GM23338 (cell line): ENCODE measurements at regions not wholly inside any gene's neighbourhood (a gene's known extent, or its start where the extent isn't known, plus 50 kb on each side); places are given as distances from the start of the nearest gene placed in this dataset.

Source experiments
- ATAC-seq: fragments of 200-7000 bp; cut with Tn5 transposase; 3 replicates; pipeline ENCODE4 v1.9.1; 2020
- DNase-seq: peaks from one replicate; pipeline ENCODE4 v3.0.0-alpha.2; 2015; ENCODE audit warnings: low spot score
- H2AFZ ChIP-seq: fragments of 200-600 bp; sonication (generic); 2 replicates; pipeline ENCODE4 v1.8.0; 2016; ENCODE audit warnings: antibody characterized with exemption, mild to moderate bottlenecking, moderate library complexity
- H3F3A ChIP-seq: fragments of 200-600 bp; sonication (generic); replicated peaks from 2 replicates; pipeline ENCODE4 v1.8.0; 2017; ENCODE audit warnings: antibody characterized with exemption, mixed run types, low read depth
- H3K27ac ChIP-seq: fragments of 200-600 bp; sonication (generic); 2 replicates; pipeline ENCODE4 v1.6.1; 2016; ENCODE audit warnings: low read depth
- H3K27me3 ChIP-seq: fragments of 200-600 bp; sonication (generic); 2 replicates; pipeline ENCODE4 v1.8.0; 2016; ENCODE audit warnings: mild to moderate bottlenecking, mixed run types, moderate library complexity; ENCODE audit not compliant: insufficient read depth
- H3K36me3 ChIP-seq: fragments of 200-600 bp; sonication (generic); 2 replicates; pipeline ENCODE4 v1.8.0; 2016; ENCODE audit warnings: mild to moderate bottlenecking; ENCODE audit not compliant: insufficient read depth
- H3K4me1 ChIP-seq: fragments of 200-600 bp; sonication (generic); 2 replicates; pipeline ENCODE4 v1.8.0; 2016; ENCODE audit warnings: mild to moderate bottlenecking, moderate library complexity; ENCODE audit not compliant: insufficient read depth
- H3K4me2 ChIP-seq: fragments of 200-600 bp; sonication (generic); 2 replicates; pipeline ENCODE4 v1.7.1; 2017; ENCODE audit warnings: mixed run types
- H3K4me3 ChIP-seq: fragments of 200-600 bp; sonication (generic); 2 replicates; pipeline ENCODE4 v1.6.1; 2016; ENCODE audit warnings: mixed run types
- H3K79me2 ChIP-seq: fragments of 200-600 bp; sonication (generic); replicated peaks from 2 replicates; pipeline ENCODE4 v1.8.0; 2017; ENCODE audit warnings: mild to moderate bottlenecking; ENCODE audit not compliant: insufficient read depth
- H3K9me2 ChIP-seq: fragments of 200-600 bp; sonication (generic); 2 replicates; pipeline ENCODE4 v1.8.0; 2017; ENCODE audit not compliant: insufficient read depth
- H4K20me1 ChIP-seq: fragments of 200-600 bp; sonication (generic); replicated peaks from 2 replicates; pipeline ENCODE4 v1.8.0; 2017; ENCODE audit warnings: mild to moderate bottlenecking; ENCODE audit not compliant: insufficient read depth
- H3K27ac Mint-ChIP-seq: 2 replicates; pipeline ENCODE4 v1.8.0; 2020; ENCODE audit warnings: inconsistent platforms, mild to moderate bottlenecking, moderate library complexity, mixed read lengths
- H3K27me3 Mint-ChIP-seq: 3 replicates; pipeline ENCODE4 v1.8.0; 2022; ENCODE audit warnings: low read depth, mild to moderate bottlenecking, moderate library complexity, mixed read lengths, inconsistent platforms; ENCODE audit not compliant: insufficient read depth, poor library complexity
- H3K36me3 Mint-ChIP-seq: 3 replicates; pipeline ENCODE4 v1.8.0; 2021; ENCODE audit warnings: low read depth, mild to moderate bottlenecking, inconsistent platforms, moderate library complexity, mixed read lengths
- H3K4me1 Mint-ChIP-seq: 3 replicates; pipeline ENCODE4 v1.8.0; 2020; ENCODE audit warnings: mild to moderate bottlenecking, inconsistent platforms, mixed read lengths
- H3K4me3 Mint-ChIP-seq: 3 replicates; pipeline ENCODE4 v1.8.0; 2021; ENCODE audit warnings: moderate library complexity, mild to moderate bottlenecking, inconsistent platforms, mixed read lengths
- H3K9me3 Mint-ChIP-seq: 3 replicates; pipeline ENCODE4 v1.8.0; 2020; ENCODE audit warnings: moderate library complexity, mild to moderate bottlenecking, inconsistent platforms, mixed read lengths
- NANOG ChIP-seq: IDR thresholded peaks from 2 replicates; pipeline ENCODE4 v1.6.1; 2016; ENCODE audit warnings: antibody characterized with exemption, borderline replicate concordance
- REST ChIP-seq: IDR thresholded peaks from one replicate; pipeline ENCODE4 v1.6.1; 2018; ENCODE audit warnings: antibody characterized with exemption; ENCODE audit not compliant: unreplicated experiment
- STAT1 ChIP-seq: IDR thresholded peaks from one replicate; pipeline ENCODE4 v1.6.1; 2016; ENCODE audit warnings: antibody characterized with exemption; ENCODE audit not compliant: unreplicated experiment
- ZNF331 ChIP-seq: fragments of 250-450 bp; sonication (Bioruptor Pico); IDR thresholded peaks from 2 replicates; pipeline ENCODE4 v1.5.0; 2020; ENCODE audit warnings: low read depth, mild to moderate bottlenecking, moderate library complexity
- ZNF462 ChIP-seq: fragments of 250-450 bp; sonication (Bioruptor Pico); IDR thresholded peaks from 2 replicates; pipeline ENCODE4 v1.5.0; 2020; ENCODE audit warnings: mild to moderate bottlenecking, moderate library complexity

GRCh38 chr4:38287101-38287851 lies 327.1 kb downstream of the PTTG2 start:
- Mint-ChIP-seq H3K4me1 (peaks cover 28% of the 10 kb centered on the region), H3K4me3 (no peak overlapping the region), H3K27ac (no peak overlapping the region), H3K36me3 (no peaks in the 10 kb centered on the region), H3K9me3 (no peaks in the 10 kb centered on the region; the same call in 2 of the 3 replicates), H3K27me3 (no peaks in the 10 kb centered on the region)
- Histone ChIP-seq H3K4me3 (no peak overlapping the region), H3K4me2 (0 out of 2 replicates have a peak overlapping the region, but pooled peaks have one; percentile 2), H3K79me2 (no peaks in the 10 kb centered on the region), H3K4me1 (peaks cover 23% of the 10 kb centered on the region), H3F3A (no peaks in the 10 kb centered on the region), H3K27me3 (no peaks in the 10 kb centered on the region), H3K36me3 (no peaks in the 10 kb centered on the region), H3K9me2 (no peaks in the 10 kb centered on the region), H4K20me1 (no peaks in the 10 kb centered on the region), H3K27ac (no peak overlapping the region), H2AFZ (peak overlapping the region; percentile 11)
- TF ChIP-seq ZNF331 (CRISPR knock-in tag) (no peak), STAT1 (no peak), ZNF462 (CRISPR knock-in tag) (0 out of 2 replicates have a peak, but pooled peaks have one; percentile 7), NANOG (no peak), REST (no peak)
- DNase-seq (no peak), ATAC-seq (peak; percentile 58)
